ENCODE measurements at regions not wholly inside any gene's neighbourhood (a gene's known extent, or its start where the extent isn't known, plus 50 kb on each side); places are given as distances from the start of the nearest gene placed in this dataset.
"Not testable (repeated sequence)": the region's sequence is repeated elsewhere in the genome, so short reads cannot be mapped to it uniquely, and the experiment has no call there.

GRCh38 chr13:79936368-79937136 lies 404.4 kb downstream of the SPRY2 start:
- Mint-ChIP-seq H3K27me3 (ENCODE audit: unreplicated experiment) (no peaks in the 10 kb centered on the region), H3K4me3 (ENCODE audit: unreplicated experiment) (no peak overlapping the region), H3K36me3 (ENCODE audit: low read depth, unreplicated experiment) (no peaks in the 10 kb centered on the region), H3K4me1 (ENCODE audit: unreplicated experiment) (no peaks in the 10 kb centered on the region), H3K27ac (ENCODE audit: unreplicated experiment) (no peak overlapping the region), H3K9me3 (ENCODE audit: unreplicated experiment) (no peaks in the 10 kb centered on the region)
- TF ChIP-seq CTCF (IDR thresholded peaks at IDR 0.05; ENCODE audit: unreplicated experiment): no peak
- no peak for DNase-seq (ENCODE audit: low spot score)

- H3K9me3 Mint-ChIP-seq (ENCODE audit: unreplicated experiment): no peaks in the 10 kb centered on the region
- H3K36me3 Mint-ChIP-seq (ENCODE audit: low read depth, unreplicated experiment): no peaks in the 10 kb centered on the region
- DNase-seq (ENCODE audit: low spot score): no peak
- no peaks in the 10 kb centered on the region for H3K27me3 Mint-ChIP-seq (ENCODE audit: unreplicated experiment)
- H3K4me3 Mint-ChIP-seq (ENCODE audit: unreplicated experiment): no peak overlapping the region
- no peak for TF ChIP-seq CTCF (IDR thresholded peaks at IDR 0.05; ENCODE audit: unreplicated experiment)
- H3K4me1 Mint-ChIP-seq (ENCODE audit: unreplicated experiment): no peaks in the 10 kb centered on the region
- H3K27ac Mint-ChIP-seq (ENCODE audit: unreplicated experiment): no peak overlapping the region
Measured at GRCh38 chr13:79935121-79935520, 405.8 kb downstream of the SPRY2 start.

DNA sequence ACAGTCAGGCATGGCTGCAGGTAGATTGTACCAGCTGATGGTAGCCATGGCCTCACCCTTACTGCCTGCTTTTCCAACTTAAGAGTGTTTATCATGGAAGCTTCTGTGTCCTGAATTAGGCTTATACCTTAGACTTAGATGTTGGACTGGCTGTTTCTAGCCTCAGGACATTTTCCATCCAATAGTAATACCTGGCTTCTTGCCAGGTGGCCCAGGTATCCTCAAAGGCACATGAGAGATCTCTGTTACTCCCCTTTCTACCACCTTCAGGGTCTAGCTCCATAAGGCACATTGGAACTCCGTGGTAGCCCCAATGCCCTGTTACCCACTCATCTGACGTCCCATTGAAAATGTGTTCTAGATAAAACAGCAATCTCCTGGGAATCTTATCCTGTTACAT lies 407.5 kb downstream of the SPRY2 start:
- H3K4me3 Mint-ChIP-seq (ENCODE audit: unreplicated experiment): no peak overlapping the region
- DNase-seq (ENCODE audit: low spot score): no peak
- no peak for TF ChIP-seq CTCF (IDR thresholded peaks at IDR 0.05; ENCODE audit: unreplicated experiment)
- H3K9me3 Mint-ChIP-seq (ENCODE audit: unreplicated experiment): no peaks in the 10 kb centered on the region
- no peaks in the 10 kb centered on the region for H3K27me3 Mint-ChIP-seq (ENCODE audit: unreplicated experiment)
- no peaks in the 10 kb centered on the region for H3K4me1 Mint-ChIP-seq (ENCODE audit: unreplicated experiment)
- H3K36me3 Mint-ChIP-seq (ENCODE audit: low read depth, unreplicated experiment): no peaks in the 10 kb centered on the region
- H3K27ac Mint-ChIP-seq (ENCODE audit: unreplicated experiment): no peak overlapping the region

- H3K4me1 Mint-ChIP-seq (ENCODE audit: unreplicated experiment): no peaks in the 10 kb centered on the region
- no peaks in the 10 kb centered on the region for H3K36me3 Mint-ChIP-seq (ENCODE audit: low read depth, unreplicated experiment)
- TF ChIP-seq CTCF (IDR thresholded peaks at IDR 0.05; ENCODE audit: unreplicated experiment): no peak
- no peaks in the 10 kb centered on the region for H3K9me3 Mint-ChIP-seq (ENCODE audit: unreplicated experiment)
- no peak overlapping the region for H3K27ac Mint-ChIP-seq (ENCODE audit: unreplicated experiment)
- H3K4me3 Mint-ChIP-seq (ENCODE audit: unreplicated experiment): no peak overlapping the region
- no peaks in the 10 kb centered on the region for H3K27me3 Mint-ChIP-seq (ENCODE audit: unreplicated experiment)
- no peak for DNase-seq (ENCODE audit: low spot score)
Measured at GRCh38 chr13:79932556-79932955, 408.4 kb downstream of the SPRY2 start.

- not testable (repeated sequence) for DNase-seq (ENCODE audit: low spot score); H3K9me3 Mint-ChIP-seq (ENCODE audit: unreplicated experiment); H3K36me3 Mint-ChIP-seq (ENCODE audit: low read depth, unreplicated experiment); H3K27ac Mint-ChIP-seq (ENCODE audit: unreplicated experiment); H3K4me3 Mint-ChIP-seq (ENCODE audit: unreplicated experiment); H3K4me1 Mint-ChIP-seq (ENCODE audit: unreplicated experiment); H3K27me3 Mint-ChIP-seq (ENCODE audit: unreplicated experiment)
Measured at GRCh38 chr13:79923973-79924556, 416.9 kb downstream of the SPRY2 start.

All from endothelial cell (in vitro differentiated cells).